ENCODE measurements at regions not wholly inside any gene's neighbourhood (a gene's known extent, or its start where the extent isn't known, plus 50 kb on each side); places are given as distances from the start of the nearest gene placed in this dataset.
A peak's percentile ranks its signal among the peaks of the same experiment; 100 is the strongest.

DNA sequence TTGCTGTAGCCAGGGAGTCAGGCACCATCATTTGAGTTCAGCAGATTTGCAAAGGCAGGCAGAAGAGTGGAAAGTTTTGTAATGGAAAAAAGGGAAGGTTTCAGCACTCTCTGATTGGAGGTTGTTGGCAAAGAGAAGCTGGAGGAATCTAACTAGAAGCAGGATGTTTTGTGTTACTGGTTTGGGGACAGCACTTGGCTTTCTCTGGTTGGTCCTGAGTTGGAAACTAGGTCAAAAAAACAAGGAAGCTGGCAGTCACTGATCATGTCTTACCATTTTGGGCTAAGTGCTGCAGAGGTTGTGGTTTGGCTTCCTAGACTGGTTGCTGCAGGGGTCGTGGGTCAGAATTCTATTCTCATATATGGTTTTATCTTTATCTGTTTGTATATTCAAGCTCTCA is 189.8 kb downstream of the DRD1 start:
- Histone ChIP-seq H3K36me3 (ENCODE audit: low read depth) (no peaks in the 10 kb centered on the region), H2AFZ (no peak overlapping the region), H4K20me1 (ENCODE audit: insufficient read depth) (no peaks in the 10 kb centered on the region), H3K4me1 (ENCODE audit: insufficient read depth) (no peaks in the 10 kb centered on the region; the same call in 1 of the 2 replicates), H3K4me2 (ENCODE audit: unreplicated experiment) (no peak overlapping the region), H3K4me3 (no peak overlapping the region), H3K79me2 (ENCODE audit: insufficient read depth) (no peaks in the 10 kb centered on the region), H3K27ac (no peak overlapping the region), H3F3A (ENCODE audit: insufficient read depth) (no peaks in the 10 kb centered on the region), H3K27me3 (replicated peaks; ENCODE audit: insufficient read depth) (no peaks in the 10 kb centered on the region), H3K9ac (no peak overlapping the region), H3K9me2 (ENCODE audit: insufficient read depth) (no peaks in the 10 kb centered on the region), H3K9me3 (ENCODE audit: low read depth) (no peaks in the 10 kb centered on the region)
- DNase-seq, result peak; percentile 16
- in situ Hi-C loops (cut with MboI), result no loop called here
- TF ChIP-seq EZH2 (IDR thresholded peaks at IDR 0.05; ENCODE audit: insufficient read depth, poor library complexity, severe bottlenecking) (no peak), EZH2phosphoT487 (IDR thresholded peaks at IDR 0.05; ENCODE audit: insufficient read depth, low read depth) (no peak)
- 0% methylated on average over 1 of the region's 1 CpG for WGBS, 2 experiments (ENCODE audit: low coverage in 1 of 2, low lambda C conversion rate in 2 of 2, missing lambda C conversion rate in 2 of 2)

DNA sequence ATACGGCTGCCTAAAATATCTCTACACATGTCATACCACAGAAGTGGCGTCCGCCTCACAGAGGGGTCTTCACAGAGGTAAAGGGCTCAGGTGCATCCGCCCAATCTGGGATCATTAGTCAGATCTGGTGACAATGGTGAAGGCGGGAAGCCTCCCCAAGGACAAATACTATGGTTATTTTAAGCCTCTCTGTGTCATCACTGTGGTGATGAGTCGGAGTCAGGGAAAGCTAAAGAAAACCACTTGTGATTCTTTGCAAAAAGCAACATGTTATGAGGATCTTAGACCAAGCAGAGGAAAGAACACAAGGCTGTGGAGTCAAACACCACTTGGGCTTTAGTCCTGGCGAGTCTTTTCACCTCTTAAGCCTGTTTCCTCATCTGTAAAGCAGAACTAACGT is 190.4 kb downstream of the DRD1 start:
- Histone ChIP-seq H3K36me3 (ENCODE audit: low read depth) (no peaks in the 10 kb centered on the region), H3K9ac (no peak overlapping the region), H3K79me2 (ENCODE audit: insufficient read depth) (no peaks in the 10 kb centered on the region), H3K4me1 (ENCODE audit: insufficient read depth) (no peaks in the 10 kb centered on the region; the same call in 1 of the 2 replicates), H3K4me2 (ENCODE audit: unreplicated experiment) (no peak overlapping the region), H3F3A (ENCODE audit: insufficient read depth) (no peaks in the 10 kb centered on the region), H3K27ac (no peak overlapping the region), H3K9me3 (ENCODE audit: low read depth) (no peaks in the 10 kb centered on the region), H3K9me2 (ENCODE audit: insufficient read depth) (no peaks in the 10 kb centered on the region), H3K27me3 (replicated peaks; ENCODE audit: insufficient read depth) (no peaks in the 10 kb centered on the region), H4K20me1 (ENCODE audit: insufficient read depth) (no peaks in the 10 kb centered on the region), H2AFZ (no peak overlapping the region), H3K4me3 (no peak overlapping the region)
- 16 to 23% methylated on average over 8 of the region's 8 CpGs for WGBS, 2 experiments (ENCODE audit: low coverage in 1 of 2, low lambda C conversion rate in 2 of 2, missing lambda C conversion rate in 2 of 2)
- TF ChIP-seq EZH2phosphoT487 (IDR thresholded peaks at IDR 0.05; ENCODE audit: insufficient read depth, low read depth), result no peak
- no peak for TF ChIP-seq EZH2 (IDR thresholded peaks at IDR 0.05; ENCODE audit: insufficient read depth, poor library complexity, severe bottlenecking)
- DNase-seq, result peak; percentile 38
- in situ Hi-C loops (cut with MboI), result no loop called here

DNA sequence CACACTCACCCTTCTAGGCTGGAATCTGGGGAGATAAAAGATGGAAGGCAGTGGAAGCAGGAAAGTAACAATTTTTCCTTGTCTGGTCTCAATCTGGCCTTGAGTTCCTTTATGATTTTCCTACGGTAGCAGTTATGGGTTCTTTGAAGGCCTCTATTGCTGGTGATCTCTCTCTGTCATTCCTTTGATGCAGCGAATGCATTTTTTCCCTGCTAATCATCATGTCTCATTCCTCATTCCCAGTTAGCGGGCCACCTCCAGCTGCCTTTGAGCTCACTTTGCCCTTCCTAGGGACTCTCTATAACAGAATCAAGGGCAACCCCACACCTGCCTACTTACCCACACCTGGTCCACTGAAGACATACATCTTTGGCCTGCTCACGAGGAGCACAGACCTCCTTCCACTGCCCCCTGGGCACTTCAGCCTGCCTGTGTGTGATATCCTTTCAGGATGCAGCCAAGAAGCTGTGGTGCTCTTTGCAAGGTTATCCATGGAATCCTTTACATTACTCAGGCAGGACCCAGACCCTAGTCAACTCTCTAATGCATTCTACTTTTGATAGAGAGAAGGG is 191.7 kb downstream of the DRD1 start:
- 25 to 39% methylated on average over 4 of the region's 4 CpGs for WGBS, 2 experiments (ENCODE audit: low coverage in 1 of 2, low lambda C conversion rate in 2 of 2, missing lambda C conversion rate in 2 of 2)
- TF ChIP-seq EZH2 (IDR thresholded peaks at IDR 0.05; ENCODE audit: insufficient read depth, poor library complexity, severe bottlenecking) (no peak), EZH2phosphoT487 (IDR thresholded peaks at IDR 0.05; ENCODE audit: insufficient read depth, low read depth) (no peak)

DNA sequence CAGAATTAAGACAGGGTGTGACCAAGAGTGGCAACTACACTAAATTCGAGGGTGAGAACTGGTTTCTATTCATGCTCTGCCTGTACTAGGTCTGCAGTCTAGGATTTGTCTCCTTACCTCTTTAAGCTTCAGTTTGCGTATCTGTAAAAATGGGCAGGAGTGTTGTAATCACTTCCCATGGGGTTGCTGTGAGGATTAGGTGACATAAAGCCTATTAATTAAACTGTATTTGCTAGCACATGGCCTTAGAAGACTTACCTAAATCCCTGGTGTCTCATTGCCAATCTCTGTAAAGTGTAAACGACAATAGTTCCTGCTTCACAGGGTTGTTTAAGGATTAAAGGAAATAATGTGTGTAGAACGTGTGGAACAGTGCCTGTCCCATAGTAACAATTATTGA is 193.6 kb downstream of the DRD1 start:
- H3K9me2 ChIP-seq (ENCODE audit: insufficient read depth), result no peaks in the 10 kb centered on the region
- H3K27ac ChIP-seq, result no peak overlapping the region
- no peak overlapping the region for H2AFZ ChIP-seq
- H3K79me2 ChIP-seq (ENCODE audit: insufficient read depth), result no peaks in the 10 kb centered on the region
- 39 to 43% methylated on average over 4 of the region's 4 CpGs for WGBS, 2 experiments (ENCODE audit: low coverage in 1 of 2, low lambda C conversion rate in 2 of 2, missing lambda C conversion rate in 2 of 2)
- no peak for DNase-seq
- no peaks in the 10 kb centered on the region for H3K36me3 ChIP-seq (ENCODE audit: low read depth)
- H3K4me1 ChIP-seq (ENCODE audit: insufficient read depth), result peaks cover 14% of the 10 kb centered on the region; the same call in 1 of the 2 replicates
- in situ Hi-C loops (cut with MboI), result no loop called here
- no peak overlapping the region for H3K4me3 ChIP-seq
- H3K9ac ChIP-seq, result no peak overlapping the region
- no peaks in the 10 kb centered on the region for H3K27me3 ChIP-seq (replicated peaks; ENCODE audit: insufficient read depth)
- TF ChIP-seq EZH2phosphoT487 (IDR thresholded peaks at IDR 0.05; ENCODE audit: insufficient read depth, low read depth), result no peak
- no peak for TF ChIP-seq EZH2 (IDR thresholded peaks at IDR 0.05; ENCODE audit: insufficient read depth, poor library complexity, severe bottlenecking)
- H4K20me1 ChIP-seq (ENCODE audit: insufficient read depth), result no peaks in the 10 kb centered on the region
- peaks cover 16% of the 10 kb centered on the region for H3F3A ChIP-seq (ENCODE audit: insufficient read depth)
- no peak overlapping the region for H3K4me2 ChIP-seq (ENCODE audit: unreplicated experiment)
- no peaks in the 10 kb centered on the region for H3K9me3 ChIP-seq (ENCODE audit: low read depth)

More for the DNA sequence above, 191.7 kb downstream of the DRD1 start:
- no peak overlapping the region for H2AFZ ChIP-seq
- H3K4me3 ChIP-seq, result no peak overlapping the region
- H3F3A ChIP-seq (ENCODE audit: insufficient read depth), result peaks cover 3% of the 10 kb centered on the region; the same call in 1 of the 2 replicates
- peak; percentile 23 for DNase-seq
- H3K4me2 ChIP-seq (ENCODE audit: unreplicated experiment), result no peak overlapping the region
- no peaks in the 10 kb centered on the region for H3K9me3 ChIP-seq (ENCODE audit: low read depth)
- H3K79me2 ChIP-seq (ENCODE audit: insufficient read depth), result no peaks in the 10 kb centered on the region
- H3K27ac ChIP-seq, result no peak overlapping the region
- in situ Hi-C loops (cut with MboI), result no loop called here
- no peaks in the 10 kb centered on the region for H3K27me3 ChIP-seq (replicated peaks; ENCODE audit: insufficient read depth)
- H3K36me3 ChIP-seq (ENCODE audit: low read depth), result no peaks in the 10 kb centered on the region
- H3K4me1 ChIP-seq (ENCODE audit: insufficient read depth), result peaks cover 3% of the 10 kb centered on the region; the same call in 1 of the 2 replicates
- no peak overlapping the region for H3K9ac ChIP-seq
- no peaks in the 10 kb centered on the region for H4K20me1 ChIP-seq (ENCODE audit: insufficient read depth)
- H3K9me2 ChIP-seq (ENCODE audit: insufficient read depth), result no peaks in the 10 kb centered on the region
